ENCODE measurements at regions not wholly inside any gene's neighbourhood (a gene's known extent, or its start where the extent isn't known, plus 50 kb on each side); places are given as distances from the start of the nearest gene placed in this dataset.

DNA sequence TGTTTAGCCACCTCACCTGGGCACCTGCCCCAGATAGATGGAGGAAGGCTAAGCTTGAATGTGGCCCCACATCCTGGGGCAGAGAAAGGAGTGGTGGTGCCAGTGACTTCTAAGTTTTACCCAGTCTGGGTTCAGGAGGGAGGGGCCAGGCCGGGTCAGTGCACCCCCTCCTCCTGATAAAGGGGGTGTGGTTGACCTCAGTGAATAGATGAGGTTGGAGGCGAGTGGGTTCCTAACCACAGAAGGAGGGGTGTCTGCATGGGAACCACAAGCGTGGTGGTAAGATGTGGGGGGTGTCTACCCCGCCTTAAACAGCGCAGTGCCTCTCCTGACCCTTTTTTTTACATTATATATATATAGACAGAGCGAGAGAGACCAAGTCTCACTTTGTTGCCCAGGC lies 105.3 kb upstream of the KCTD7 start:
- no peak for TF ChIP-seq POLR2A (IDR thresholded peaks at IDR 0.05)
- TF ChIP-seq, protein P1, sequence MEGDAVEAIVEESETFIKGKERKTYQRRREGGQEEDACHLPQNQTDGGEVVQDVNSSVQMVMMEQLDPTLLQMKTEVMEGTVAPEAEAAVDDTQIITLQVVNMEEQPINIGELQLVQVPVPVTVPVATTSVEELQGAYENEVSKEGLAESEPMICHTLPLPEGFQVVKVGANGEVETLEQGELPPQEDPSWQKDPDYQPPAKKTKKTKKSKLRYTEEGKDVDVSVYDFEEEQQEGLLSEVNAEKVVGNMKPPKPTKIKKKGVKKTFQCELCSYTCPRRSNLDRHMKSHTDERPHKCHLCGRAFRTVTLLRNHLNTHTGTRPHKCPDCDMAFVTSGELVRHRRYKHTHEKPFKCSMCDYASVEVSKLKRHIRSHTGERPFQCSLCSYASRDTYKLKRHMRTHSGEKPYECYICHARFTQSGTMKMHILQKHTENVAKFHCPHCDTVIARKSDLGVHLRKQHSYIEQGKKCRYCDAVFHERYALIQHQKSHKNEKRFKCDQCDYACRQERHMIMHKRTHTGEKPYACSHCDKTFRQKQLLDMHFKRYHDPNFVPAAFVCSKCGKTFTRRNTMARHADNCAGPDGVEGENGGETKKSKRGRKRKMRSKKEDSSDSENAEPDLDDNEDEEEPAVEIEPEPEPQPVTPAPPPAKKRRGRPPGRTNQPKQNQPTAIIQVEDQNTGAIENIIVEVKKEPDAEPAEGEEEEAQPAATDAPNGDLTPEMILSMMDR (IDR thresholded peaks at IDR 0.05), result no peak
